ENCODE measurements at regions not wholly inside any gene's neighbourhood (a gene's known extent, or its start where the extent isn't known, plus 50 kb on each side); places are given as distances from the start of the nearest gene placed in this dataset.

- no peak for DNase-seq
Measured at GRCh38 chr13:32863596-32863995, 152.6 kb upstream of the KL start.

GRCh38 chr13:32866921-32867320, 149.3 kb upstream of the KL start:
- DNase-seq: no peak

- no peak for DNase-seq
Measured at GRCh38 chr13:32877491-32877890, 138.7 kb upstream of the KL start.

GRCh38 chr13:32878163-32878562, 138.1 kb upstream of the KL start:
- no peak for DNase-seq

GRCh38 chr13:32880636-32881035, 135.6 kb upstream of the KL start:
- DNase-seq: no peak

GRCh38 chr13:32881074-32881776, 135.0 kb upstream of the KL start:
- no peak for DNase-seq

- DNase-seq: no peak
Measured at GRCh38 chr13:32881777-32882145, 134.5 kb upstream of the KL start.

- DNase-seq: no peak
Measured at GRCh38 chr13:32882691-32883090, 133.5 kb upstream of the KL start.

- DNase-seq: no peak
Measured at GRCh38 chr13:32883474-32883873, 132.7 kb upstream of the KL start.

- no peak for DNase-seq
Measured at GRCh38 chr13:32887617-32888016, 128.6 kb upstream of the KL start.

GRCh38 chr13:32889986-32890565, 126.1 kb upstream of the KL start:
- DNase-seq: no peak

- DNase-seq: no peak
Measured at GRCh38 chr13:32893176-32893575, 123.0 kb upstream of the KL start.

- DNase-seq: peak; percentile 25
Measured at GRCh38 chr13:32894589-32895001, 121.6 kb upstream of the KL start.

GRCh38 chr13:32895296-32895695, 120.9 kb upstream of the KL start:
- DNase-seq: no peak

- DNase-seq: no peak
Measured at GRCh38 chr13:32897296-32897695, 118.9 kb upstream of the KL start.

- DNase-seq: no peak
Measured at GRCh38 chr13:32902029-32902780, 114.0 kb upstream of the KL start.

- no peak for DNase-seq
Measured at GRCh38 chr13:32902874-32903273, 113.3 kb upstream of the KL start.

GRCh38 chr13:32903720-32904119, 112.5 kb upstream of the KL start:
- no peak for DNase-seq

- no peak for DNase-seq
Measured at GRCh38 chr13:32904266-32904665, 112.0 kb upstream of the KL start.

GRCh38 chr13:32905063-32905863, 111.0 kb upstream of the KL start:
- DNase-seq: no peak

GRCh38 chr13:32905864-32906180, 110.4 kb upstream of the KL start:
- no peak for DNase-seq

GRCh38 chr13:32907211-32907610, 109.0 kb upstream of the KL start:
- DNase-seq: no peak

- no peak for DNase-seq
Measured at GRCh38 chr13:32910530-32910929, 105.7 kb upstream of the KL start.

- peak; percentile 69 for DNase-seq
Measured at GRCh38 chr13:32911506-32911905, 104.7 kb upstream of the KL start.
